DMS 273 treated with DMSO at 0.1 percent for 48 hours (cell line): ENCODE measurements at regions not wholly inside any gene's neighbourhood (a gene's known extent, or its start where the extent isn't known, plus 50 kb on each side); places are given as distances from the start of the nearest gene placed in this dataset.
"Not testable (repeated sequence)": the region's sequence is repeated elsewhere in the genome, so short reads cannot be mapped to it uniquely, and the experiment has no call there.

Experiments
- DNase-seq: peaks from one replicate; lab custom pipeline; 2025; lab: John Stamatoyannopoulos, UW

- DNase-seq: no peak
Measured at GRCh38 chr6:73943411-73943810, 247.4 kb downstream of the CD109 start.

GRCh38 chr6:73942592-73943186, 246.7 kb downstream of the CD109 start:
- no peak for DNase-seq

DNA sequence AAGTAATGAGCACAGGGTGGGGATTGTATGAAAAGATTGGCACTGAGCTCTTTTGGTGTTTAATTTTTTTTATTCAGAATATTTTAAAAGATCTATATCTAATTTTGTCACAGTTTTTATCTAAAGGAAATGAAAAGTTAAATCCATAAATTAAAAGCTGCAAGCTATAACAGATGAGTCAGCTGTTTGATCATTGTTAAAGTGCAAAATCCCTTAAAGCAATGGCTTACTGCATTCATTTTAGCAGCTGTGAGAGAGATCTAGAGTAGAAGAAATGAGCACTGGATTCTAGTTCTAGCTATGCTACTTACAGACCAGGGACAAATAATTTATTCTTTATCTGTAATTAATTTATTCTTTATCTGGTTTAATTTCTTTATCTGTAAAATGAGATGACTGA, 245.9 kb downstream of the CD109 start:
- no peak for DNase-seq

GRCh38 chr6:73937805-73938204, 241.8 kb downstream of the CD109 start:
- DNase-seq: no peak

- peak; percentile 52 for DNase-seq
Measured at GRCh38 chr6:73932866-73933265, 236.9 kb downstream of the CD109 start.

- no peak for DNase-seq
Measured at GRCh38 chr6:73929405-73929804, 233.4 kb downstream of the CD109 start.

DNA sequence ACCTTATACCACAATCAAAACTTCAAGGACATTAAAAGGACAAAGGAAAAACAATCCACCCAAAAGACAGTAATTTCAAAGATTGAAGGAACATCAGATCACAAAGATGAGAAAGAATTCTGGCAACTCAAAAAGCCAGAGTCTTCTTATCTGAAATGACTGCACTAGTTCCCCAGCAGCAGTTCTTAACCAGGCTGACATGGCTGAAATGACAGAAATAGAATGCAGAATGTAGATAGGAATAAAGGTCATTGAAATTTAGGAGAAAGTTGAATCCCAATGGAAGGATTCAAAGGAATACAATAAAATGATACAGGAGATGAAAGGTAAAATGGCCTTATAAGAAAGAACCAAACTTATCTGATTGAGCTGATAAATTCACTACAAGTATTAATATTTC, 231.4 kb downstream of the CD109 start:
- no peak for DNase-seq

GRCh38 chr6:73925703-73926102, 229.7 kb downstream of the CD109 start:
- not testable (repeated sequence) for DNase-seq

- DNase-seq: no peak
Measured at GRCh38 chr6:73923905-73924485, 228.0 kb downstream of the CD109 start.

DNA sequence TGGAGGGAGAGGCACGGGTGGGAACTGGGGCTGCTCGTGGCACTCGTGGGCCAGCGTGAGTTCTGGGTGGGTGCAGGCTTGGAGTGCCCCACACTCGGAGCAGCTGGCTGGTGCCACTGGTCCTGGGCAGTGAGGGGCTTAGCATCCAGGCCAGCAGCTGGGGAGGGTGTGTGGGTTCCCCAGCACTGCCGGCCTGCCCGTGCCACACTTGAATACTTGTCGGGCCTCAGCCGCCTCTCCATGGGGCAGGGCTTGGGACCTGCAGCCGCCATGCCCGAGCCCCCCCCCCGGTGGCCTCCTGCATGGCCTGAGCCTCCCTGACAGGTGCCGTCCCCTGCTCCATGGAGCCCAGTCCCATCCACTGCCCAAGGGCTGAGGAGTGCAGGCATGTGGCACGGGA, 207.2 kb downstream of the CD109 start:
- DNase-seq: no peak

GRCh38 chr6:73901986-73902385, 206.0 kb downstream of the CD109 start:
- no peak for DNase-seq

GRCh38 chr6:73901311-73901710, 205.3 kb downstream of the CD109 start:
- DNase-seq: no peak

DNA sequence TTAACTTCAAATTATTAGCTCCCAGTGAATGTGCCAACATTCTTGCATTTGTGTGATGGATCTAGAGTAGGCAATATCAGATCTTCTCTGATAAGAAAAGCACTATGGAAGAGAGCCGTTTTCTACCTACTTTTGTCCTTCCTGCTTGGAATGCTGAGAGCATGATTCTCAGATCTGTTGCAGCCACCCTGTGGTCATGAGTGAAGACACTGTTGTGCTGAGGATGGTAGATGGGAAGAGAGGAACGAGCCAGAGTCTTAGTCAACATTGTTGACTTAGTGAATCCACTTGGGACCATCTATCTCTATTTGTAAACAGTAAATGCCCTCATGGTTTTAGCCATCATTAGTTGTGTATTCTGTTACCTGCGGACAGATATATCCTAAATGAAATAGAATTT, 202.6 kb downstream of the CD109 start:
- DNase-seq: no peak

DNA sequence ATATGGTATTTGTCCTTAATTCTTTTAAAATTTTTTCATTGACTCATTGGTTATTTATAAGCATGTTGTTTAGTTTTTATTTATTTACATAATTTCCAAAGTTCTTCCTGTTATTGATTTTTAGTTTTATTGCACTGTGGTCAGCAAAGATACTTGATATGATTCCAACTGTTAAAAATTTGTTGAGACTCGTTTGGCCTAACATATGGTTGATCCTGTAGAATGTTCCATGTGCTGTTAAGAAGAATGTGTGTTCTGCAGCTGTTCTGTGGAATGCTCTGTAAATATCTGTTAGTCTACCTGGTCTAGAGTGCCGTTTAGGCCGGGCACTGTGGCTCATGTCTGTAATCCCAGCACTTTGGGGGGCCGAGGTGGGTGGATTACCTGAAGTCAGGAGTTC, 197.7 kb downstream of the CD109 start:
- DNase-seq: no peak

DNA sequence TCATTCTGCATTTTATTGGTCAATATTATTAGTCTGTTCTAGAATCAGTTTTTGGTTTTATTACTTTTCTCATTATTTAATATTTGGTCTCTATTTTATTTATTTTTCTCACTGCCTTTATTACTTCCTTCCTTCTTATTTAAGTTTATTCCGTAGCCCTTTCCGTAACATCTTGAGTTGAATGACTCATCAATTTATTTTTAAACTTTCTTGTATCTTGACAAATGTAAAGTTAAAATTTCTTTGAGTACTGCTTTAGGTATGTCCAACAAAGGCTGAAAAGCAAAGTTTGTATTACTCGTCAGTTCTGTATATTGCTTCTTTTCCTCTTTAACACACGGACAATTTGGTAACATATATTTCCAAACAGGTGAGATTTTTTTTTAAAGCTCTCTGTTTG, 192.0 kb downstream of the CD109 start:
- DNase-seq: no peak

DNA sequence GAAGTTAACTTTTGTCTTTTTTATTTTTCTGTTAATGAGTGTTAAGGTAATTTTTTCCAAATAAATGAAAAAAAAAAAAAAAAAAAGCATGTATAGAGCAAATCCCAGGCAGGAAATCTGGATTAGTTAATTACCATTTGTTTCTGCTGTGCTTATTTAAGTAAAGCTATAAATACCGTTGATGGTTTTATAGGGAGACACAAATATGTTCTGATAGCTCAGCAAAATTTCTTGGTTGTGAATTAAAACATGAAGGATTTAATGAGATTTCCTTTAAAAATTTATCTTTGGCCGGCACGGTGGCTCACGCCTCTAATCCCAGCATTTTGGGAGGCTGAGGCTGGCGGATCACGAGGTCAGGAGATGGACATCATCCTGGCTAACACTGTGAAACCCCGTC, 189.4 kb downstream of the CD109 start:
- DNase-seq: no peak

DNA sequence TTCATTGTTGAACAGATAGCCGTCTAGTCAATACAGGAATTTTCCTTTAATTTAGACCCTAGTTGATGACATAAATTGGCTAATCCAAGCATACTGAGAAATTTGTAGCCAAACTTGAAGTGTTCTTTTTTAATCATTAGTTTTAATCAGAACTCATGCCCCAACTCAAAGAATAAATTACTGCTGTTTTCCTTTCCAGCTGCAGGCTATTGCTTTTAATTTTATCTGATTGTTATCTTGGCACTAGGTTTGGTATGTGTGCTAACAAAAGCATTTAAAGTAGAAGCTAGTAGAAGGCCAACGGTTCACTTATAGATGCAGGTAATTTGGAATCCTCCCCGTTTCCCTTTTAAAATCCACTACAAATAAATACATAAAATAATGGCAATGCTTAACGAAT, 188.5 kb downstream of the CD109 start:
- DNase-seq: no peak

DNA sequence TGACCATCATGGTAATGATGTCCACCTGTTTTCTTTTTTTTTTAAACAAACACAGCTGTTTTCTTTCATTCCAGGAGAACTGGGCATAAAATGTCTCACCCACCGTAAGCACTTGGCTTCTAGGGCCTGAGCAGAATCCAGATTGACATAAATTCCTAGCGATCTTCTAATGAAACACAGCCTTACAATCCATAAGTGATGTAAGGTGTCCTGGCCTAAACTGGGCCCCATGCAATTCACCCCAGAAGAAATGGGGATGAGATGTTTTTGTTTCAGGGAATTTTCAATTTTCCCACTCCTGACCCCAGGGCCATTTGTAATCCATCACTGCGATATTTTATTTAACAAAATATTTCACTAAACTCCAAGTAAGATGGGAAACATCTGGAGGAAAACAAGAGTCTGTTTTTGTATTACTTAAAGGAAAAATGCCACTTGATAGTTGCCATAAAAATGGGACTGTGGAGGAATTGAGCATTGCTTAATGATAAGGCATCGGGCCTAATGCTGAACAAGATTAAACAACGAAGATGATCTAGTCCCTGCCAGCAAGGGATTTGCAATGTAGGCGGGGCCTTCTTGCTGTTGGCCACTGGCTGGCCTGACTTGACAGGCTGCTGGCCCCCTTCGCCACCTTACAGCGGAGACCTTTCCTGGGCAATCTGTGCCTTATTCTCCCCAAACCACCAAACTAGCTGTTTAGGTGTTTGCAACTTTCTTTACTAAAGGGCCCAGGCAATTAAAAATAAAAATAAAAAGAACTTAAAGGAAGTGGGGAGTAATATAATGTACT, 183.7 kb downstream of the CD109 start:
- DNase-seq: no peak

DNA sequence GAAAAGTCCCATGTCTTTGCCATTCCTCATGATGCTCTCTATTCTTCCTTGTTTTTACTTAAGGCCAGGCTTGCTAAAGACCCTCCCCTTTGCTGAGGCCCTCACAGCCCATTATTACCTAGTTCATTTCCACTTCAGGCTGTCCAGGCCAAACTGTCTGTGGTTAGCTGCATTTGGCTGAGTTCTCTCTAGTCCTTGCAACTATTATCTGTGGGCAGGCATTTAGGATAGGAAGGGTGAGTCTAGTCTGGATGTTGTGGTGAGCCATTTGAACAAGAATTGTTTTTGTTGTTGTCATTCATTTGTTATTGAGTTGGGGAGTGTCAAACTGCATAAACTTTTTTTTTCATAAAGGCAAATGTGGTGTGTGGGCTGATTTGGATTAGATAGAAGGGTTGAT, 182.4 kb downstream of the CD109 start:
- no peak for DNase-seq
